ENCODE measurements at regions not wholly inside any gene's neighbourhood (a gene's known extent, or its start where the extent isn't known, plus 50 kb on each side); places are given as distances from the start of the nearest gene placed in this dataset.
"Not testable (repeated sequence)": the region's sequence is repeated elsewhere in the genome, so short reads cannot be mapped to it uniquely, and the experiment has no call there.

DNA sequence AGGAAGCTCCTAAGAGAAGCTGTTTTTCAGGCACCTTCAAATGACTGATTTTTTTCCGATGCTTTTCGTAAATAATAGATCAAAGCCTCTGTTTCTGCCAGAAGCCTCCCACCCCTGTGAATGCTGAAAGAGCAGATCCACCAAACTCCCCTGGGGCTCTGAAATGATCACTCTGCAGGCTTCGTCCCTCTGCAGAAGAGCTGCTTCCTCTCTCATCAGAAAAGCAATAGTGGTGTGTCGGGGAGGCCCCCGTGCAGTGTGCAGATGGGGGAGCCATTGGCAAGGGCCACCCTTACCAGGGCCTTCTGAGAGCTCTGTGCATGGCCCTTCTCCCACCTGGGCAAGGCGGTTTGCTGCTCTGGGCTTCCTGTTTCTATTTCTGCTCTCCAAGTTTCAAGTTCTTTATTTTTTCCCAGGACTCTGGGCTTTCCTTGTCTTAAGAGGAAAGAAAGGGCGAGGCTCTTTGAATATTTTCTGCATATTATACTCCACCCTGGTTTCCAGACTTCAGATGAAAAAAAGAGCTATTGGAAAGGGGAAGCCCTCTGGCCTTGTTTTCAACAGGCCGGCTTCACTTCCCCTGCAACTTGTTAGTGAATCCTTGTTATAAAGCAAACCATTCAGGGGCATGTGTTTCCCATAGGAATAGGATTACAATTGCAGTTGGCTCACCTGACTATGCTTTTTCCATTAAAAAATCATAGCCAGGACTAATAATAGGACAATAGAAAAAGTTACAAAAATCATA is 155.2 kb downstream of the TTLL2 start:
- Histone ChIP-seq H3K4me3 (ENCODE audit: low read depth, low read length, poor library complexity, severe bottlenecking) (no peak overlapping the region), H3K9me3 (ENCODE audit: low read length) (no peaks in the 10 kb centered on the region), H3K27ac (ENCODE audit: low read depth, low read length, poor library complexity, severe bottlenecking) (no peak overlapping the region), H3K36me3 (ENCODE audit: insufficient read depth, low read length) (no peaks in the 10 kb centered on the region), H3K4me2 (ENCODE audit: low read length) (no peak overlapping the region), H3K4me1 (ENCODE audit: insufficient read depth, low read length, poor library complexity, severe bottlenecking) (no peaks in the 10 kb centered on the region), H4K20me1 (ENCODE audit: insufficient read depth, low read length) (no peaks in the 10 kb centered on the region), H3K79me2 (ENCODE audit: insufficient read depth, low read depth, low read length) (no peaks in the 10 kb centered on the region), H2AFZ (ENCODE audit: low read length) (no peak overlapping the region), H3K9me2 (ENCODE audit: insufficient read depth, low read length) (no peaks in the 10 kb centered on the region)
- no TSS peak for BruUV-seq (replicated peaks)
- CTCF ChIA-PET (ENCODE audit: unreplicated experiment): interaction anchor here (0.8 kb wide), 1 partner anchor 14 kb away, joined by 3 read pairs; no protein-coding TSS in a partner anchor
- TF ChIP-seq EZH2phosphoT487 (IDR thresholded peaks at IDR 0.05; ENCODE audit: borderline replicate concordance, low read depth, low read length): no peak
- TF ChIP-seq, protein P1, sequence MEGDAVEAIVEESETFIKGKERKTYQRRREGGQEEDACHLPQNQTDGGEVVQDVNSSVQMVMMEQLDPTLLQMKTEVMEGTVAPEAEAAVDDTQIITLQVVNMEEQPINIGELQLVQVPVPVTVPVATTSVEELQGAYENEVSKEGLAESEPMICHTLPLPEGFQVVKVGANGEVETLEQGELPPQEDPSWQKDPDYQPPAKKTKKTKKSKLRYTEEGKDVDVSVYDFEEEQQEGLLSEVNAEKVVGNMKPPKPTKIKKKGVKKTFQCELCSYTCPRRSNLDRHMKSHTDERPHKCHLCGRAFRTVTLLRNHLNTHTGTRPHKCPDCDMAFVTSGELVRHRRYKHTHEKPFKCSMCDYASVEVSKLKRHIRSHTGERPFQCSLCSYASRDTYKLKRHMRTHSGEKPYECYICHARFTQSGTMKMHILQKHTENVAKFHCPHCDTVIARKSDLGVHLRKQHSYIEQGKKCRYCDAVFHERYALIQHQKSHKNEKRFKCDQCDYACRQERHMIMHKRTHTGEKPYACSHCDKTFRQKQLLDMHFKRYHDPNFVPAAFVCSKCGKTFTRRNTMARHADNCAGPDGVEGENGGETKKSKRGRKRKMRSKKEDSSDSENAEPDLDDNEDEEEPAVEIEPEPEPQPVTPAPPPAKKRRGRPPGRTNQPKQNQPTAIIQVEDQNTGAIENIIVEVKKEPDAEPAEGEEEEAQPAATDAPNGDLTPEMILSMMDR (conservative IDR thresholded peaks at IDR 0.05; ENCODE audit: low read length): no peak
- no peak for DNase-seq (ENCODE audit: low spot score)
- intact Hi-C loops (cut with micrococcal nuclease; ENCODE audit: unreplicated experiment): loop anchor here (5.0 kb wide), 1 partner anchor 417 kb away; no protein-coding TSS in a partner anchor
- POLR2A ChIA-PET: interaction anchor here (0.6 to 1.1 kb wide), 2 partner anchors 9 to 10 kb away, joined by 3 to 4 read pairs; no protein-coding TSS in a partner anchor

DNA sequence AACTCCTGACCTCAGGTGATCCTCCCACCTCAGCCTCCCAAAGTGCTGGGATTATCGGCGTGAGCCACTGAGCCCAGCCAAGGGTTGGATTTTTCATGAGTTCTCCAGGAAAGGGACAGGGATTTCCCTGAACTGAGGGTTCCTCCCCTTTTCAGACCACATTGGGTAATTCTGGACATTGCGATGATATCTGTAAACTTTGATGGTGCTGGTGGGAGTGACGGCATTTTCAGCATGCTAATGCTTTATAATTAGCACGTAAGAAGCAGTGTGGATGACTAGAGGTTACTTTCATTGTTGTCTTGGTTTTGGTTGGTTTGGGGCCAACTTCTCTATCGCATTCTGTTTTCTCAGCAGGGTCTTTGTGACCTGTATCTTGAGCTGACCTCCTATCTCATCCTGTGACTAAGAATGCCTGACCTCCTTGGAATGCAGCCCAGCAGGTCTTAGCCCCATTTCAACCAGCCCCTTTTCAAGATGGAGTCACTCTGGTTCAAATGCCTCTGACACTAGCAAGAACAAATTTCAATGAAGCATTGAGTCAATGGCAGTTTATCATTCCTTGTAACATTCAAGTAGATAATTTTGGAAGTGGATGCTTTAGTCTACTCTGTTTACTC is 156.5 kb downstream of the TTLL2 start:
- Histone ChIP-seq H3K36me3 (ENCODE audit: insufficient read depth, low read length) (no peaks in the 10 kb centered on the region), H3K4me1 (ENCODE audit: insufficient read depth, low read length, poor library complexity, severe bottlenecking) (no peaks in the 10 kb centered on the region), H3K4me3 (ENCODE audit: low read depth, low read length, poor library complexity, severe bottlenecking) (no peak overlapping the region), H3K27ac (ENCODE audit: low read depth, low read length, poor library complexity, severe bottlenecking) (no peak overlapping the region), H3K79me2 (ENCODE audit: insufficient read depth, low read depth, low read length) (no peaks in the 10 kb centered on the region), H3K4me2 (ENCODE audit: low read length) (no peak overlapping the region), H3K9me2 (ENCODE audit: insufficient read depth, low read length) (no peaks in the 10 kb centered on the region), H4K20me1 (ENCODE audit: insufficient read depth, low read length) (no peaks in the 10 kb centered on the region), H2AFZ (ENCODE audit: low read length) (no peak overlapping the region), H3K9me3 (ENCODE audit: low read length) (no peaks in the 10 kb centered on the region)
- POLR2A ChIA-PET: no interaction called here
- DNase-seq (ENCODE audit: low spot score): no peak
- CTCF ChIA-PET (ENCODE audit: unreplicated experiment): no interaction called here
- no TSS peak for BruUV-seq (replicated peaks)
- intact Hi-C loops (cut with micrococcal nuclease; ENCODE audit: unreplicated experiment): loop anchor here (5.0 kb wide), 1 partner anchor 416 kb away; no protein-coding TSS in a partner anchor
- TF ChIP-seq, protein P1 (conservative IDR thresholded peaks at IDR 0.05; ENCODE audit: low read length): no peak
- no peak for TF ChIP-seq EZH2phosphoT487 (IDR thresholded peaks at IDR 0.05; ENCODE audit: borderline replicate concordance, low read depth, low read length)

DNA sequence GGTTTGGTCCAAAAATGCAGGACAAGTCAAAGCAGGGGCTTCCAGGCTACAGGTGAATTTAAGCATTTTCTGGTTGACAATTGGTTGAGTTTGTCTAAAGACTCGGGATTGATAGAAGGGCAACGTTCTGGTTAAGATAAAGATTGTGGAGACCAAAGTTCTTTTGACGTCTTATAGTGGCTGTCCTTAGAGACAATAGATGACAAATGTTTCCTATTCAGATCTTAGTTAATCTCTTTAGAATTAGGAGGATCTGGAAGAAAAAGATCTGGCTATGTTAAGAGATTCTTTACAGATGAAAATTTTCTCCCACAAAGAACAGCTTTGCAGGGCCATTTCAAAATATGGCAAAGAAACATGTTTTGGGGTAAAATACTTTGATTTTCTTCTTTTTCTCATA is 157.9 kb downstream of the TTLL2 start:
- H3K4me1 ChIP-seq (ENCODE audit: insufficient read depth, low read length, poor library complexity, severe bottlenecking); H3K9me2 ChIP-seq (ENCODE audit: insufficient read depth, low read length); DNase-seq (ENCODE audit: low spot score); H3K27ac ChIP-seq (ENCODE audit: low read depth, low read length, poor library complexity, severe bottlenecking); H2AFZ ChIP-seq (ENCODE audit: low read length); CTCF ChIA-PET (ENCODE audit: unreplicated experiment); H3K9me3 ChIP-seq (ENCODE audit: low read length); H3K79me2 ChIP-seq (ENCODE audit: insufficient read depth, low read depth, low read length); BruUV-seq (replicated peaks); H3K4me3 ChIP-seq (ENCODE audit: low read depth, low read length, poor library complexity, severe bottlenecking); H3K36me3 ChIP-seq (ENCODE audit: insufficient read depth, low read length); H4K20me1 ChIP-seq (ENCODE audit: insufficient read depth, low read length); H3K4me2 ChIP-seq (ENCODE audit: low read length): not testable (repeated sequence)
- POLR2A ChIA-PET: interaction anchor here (0.6 kb wide), 1 partner anchor 957 kb away, joined by 3 read pairs; no protein-coding TSS in a partner anchor
- intact Hi-C loops (cut with micrococcal nuclease; ENCODE audit: unreplicated experiment): loop anchor here (5.0 kb wide), 1 partner anchor 414 kb away; no protein-coding TSS in a partner anchor
